ENCODE measurements at regions not wholly inside any gene's neighbourhood (a gene's known extent, or its start where the extent isn't known, plus 50 kb on each side); places are given as distances from the start of the nearest gene placed in this dataset.

- Histone ChIP-seq H3K4me3 (no peak overlapping the region), H3K27me3 (no peaks in the 10 kb centered on the region), H3K4me1 (no peaks in the 10 kb centered on the region), H3K9me3 (no peaks in the 10 kb centered on the region), H3K27ac (no peak overlapping the region), H3K36me3 (no peaks in the 10 kb centered on the region)
- no peak for TF ChIP-seq POLR2A (IDR thresholded peaks at IDR 0.05)
- TF ChIP-seq EP300 (IDR thresholded peaks at IDR 0.05): no peak
- TF ChIP-seq, protein P1, sequence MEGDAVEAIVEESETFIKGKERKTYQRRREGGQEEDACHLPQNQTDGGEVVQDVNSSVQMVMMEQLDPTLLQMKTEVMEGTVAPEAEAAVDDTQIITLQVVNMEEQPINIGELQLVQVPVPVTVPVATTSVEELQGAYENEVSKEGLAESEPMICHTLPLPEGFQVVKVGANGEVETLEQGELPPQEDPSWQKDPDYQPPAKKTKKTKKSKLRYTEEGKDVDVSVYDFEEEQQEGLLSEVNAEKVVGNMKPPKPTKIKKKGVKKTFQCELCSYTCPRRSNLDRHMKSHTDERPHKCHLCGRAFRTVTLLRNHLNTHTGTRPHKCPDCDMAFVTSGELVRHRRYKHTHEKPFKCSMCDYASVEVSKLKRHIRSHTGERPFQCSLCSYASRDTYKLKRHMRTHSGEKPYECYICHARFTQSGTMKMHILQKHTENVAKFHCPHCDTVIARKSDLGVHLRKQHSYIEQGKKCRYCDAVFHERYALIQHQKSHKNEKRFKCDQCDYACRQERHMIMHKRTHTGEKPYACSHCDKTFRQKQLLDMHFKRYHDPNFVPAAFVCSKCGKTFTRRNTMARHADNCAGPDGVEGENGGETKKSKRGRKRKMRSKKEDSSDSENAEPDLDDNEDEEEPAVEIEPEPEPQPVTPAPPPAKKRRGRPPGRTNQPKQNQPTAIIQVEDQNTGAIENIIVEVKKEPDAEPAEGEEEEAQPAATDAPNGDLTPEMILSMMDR (IDR thresholded peaks at IDR 0.05): no peak
- TF ChIP-seq POLR2AphosphoS5 (IDR thresholded peaks at IDR 0.05): no peak
- 82 to 94% methylated on average over 1 of the region's 1 CpG for WGBS, 2 donors
- DNase-seq (no peak), ATAC-seq (ENCODE audit: low FRiP score in 2 of 2) (no peak)
Measured at GRCh38 chr12:45102818-45103217, 51.9 kb upstream of the DBX2 start.

DNA sequence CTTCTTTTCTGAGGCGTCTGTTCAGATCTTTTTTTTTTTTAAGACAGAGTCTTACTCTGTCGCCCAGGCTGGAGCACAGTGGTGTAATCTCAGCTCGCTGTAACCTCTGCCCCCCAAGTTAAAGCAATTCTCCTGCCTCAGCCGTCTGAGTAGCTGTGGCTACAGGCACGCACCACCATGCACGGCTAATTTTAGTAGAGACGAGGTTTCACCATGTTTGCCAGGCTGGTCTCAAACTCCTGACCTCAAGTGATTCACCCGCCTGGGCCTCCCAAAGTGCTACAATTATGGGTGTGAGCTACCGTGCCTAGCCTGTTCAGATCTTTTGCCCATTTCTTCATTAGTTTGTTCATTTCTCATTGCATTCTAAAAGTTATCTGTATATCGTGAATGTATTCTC is 55.1 kb upstream of the DBX2 start:
- Histone ChIP-seq H3K36me3 (no peaks in the 10 kb centered on the region), H3K4me3 (no peak overlapping the region), H3K27ac (no peak overlapping the region), H3K27me3 (no peaks in the 10 kb centered on the region), H3K9me3 (no peaks in the 10 kb centered on the region), H3K4me1 (no peaks in the 10 kb centered on the region)
- 90 to 92% methylated on average over 10 of the region's 10 CpGs for WGBS, 2 donors
- ATAC-seq (ENCODE audit: low FRiP score in 2 of 2): no peak
- TF ChIP-seq, protein P1 (IDR thresholded peaks at IDR 0.05): no peak
- no peak for TF ChIP-seq POLR2AphosphoS5 (IDR thresholded peaks at IDR 0.05)
- TF ChIP-seq EP300 (IDR thresholded peaks at IDR 0.05): no peak
- TF ChIP-seq POLR2A (IDR thresholded peaks at IDR 0.05): no peak
- DNase-seq: no peak

GRCh38 chr12:45112306-45112705 is 61.4 kb upstream of the DBX2 start:
- no peak for TF ChIP-seq POLR2AphosphoS5 (IDR thresholded peaks at IDR 0.05)
- TF ChIP-seq POLR2A (IDR thresholded peaks at IDR 0.05): no peak
- TF ChIP-seq, protein P1 (IDR thresholded peaks at IDR 0.05): no peak
- TF ChIP-seq EP300 (IDR thresholded peaks at IDR 0.05): no peak
- no peaks in the 10 kb centered on the region for H3K27me3 ChIP-seq
- H3K27ac ChIP-seq: no peak overlapping the region
- H3K4me1 ChIP-seq: no peaks in the 10 kb centered on the region
- H3K9me3 ChIP-seq: no peaks in the 10 kb centered on the region
- no peaks in the 10 kb centered on the region for H3K36me3 ChIP-seq
- DNase-seq (no peak), ATAC-seq (ENCODE audit: low FRiP score in 2 of 2) (no peak)
- H3K4me3 ChIP-seq: no peak overlapping the region
- 71 to 73% methylated on average over 2 of the region's 2 CpGs for WGBS, 2 donors

GRCh38 chr12:45121224-45121623 is 70.3 kb upstream of the DBX2 start:
- Histone ChIP-seq H3K27ac (no peak overlapping the region), H3K4me1 (no peaks in the 10 kb centered on the region), H3K36me3 (no peaks in the 10 kb centered on the region), H3K27me3 (no peaks in the 10 kb centered on the region), H3K4me3 (no peak overlapping the region), H3K9me3 (no peaks in the 10 kb centered on the region)
- WGBS, 2 donors: 85 to 97% methylated on average over 2 of the region's 2 CpGs
- TF ChIP-seq, protein P1 (IDR thresholded peaks at IDR 0.05): no peak
- no peak for TF ChIP-seq POLR2AphosphoS5 (IDR thresholded peaks at IDR 0.05)
- no peak for DNase-seq
- ATAC-seq (ENCODE audit: low FRiP score in 2 of 2): no peak

DNA sequence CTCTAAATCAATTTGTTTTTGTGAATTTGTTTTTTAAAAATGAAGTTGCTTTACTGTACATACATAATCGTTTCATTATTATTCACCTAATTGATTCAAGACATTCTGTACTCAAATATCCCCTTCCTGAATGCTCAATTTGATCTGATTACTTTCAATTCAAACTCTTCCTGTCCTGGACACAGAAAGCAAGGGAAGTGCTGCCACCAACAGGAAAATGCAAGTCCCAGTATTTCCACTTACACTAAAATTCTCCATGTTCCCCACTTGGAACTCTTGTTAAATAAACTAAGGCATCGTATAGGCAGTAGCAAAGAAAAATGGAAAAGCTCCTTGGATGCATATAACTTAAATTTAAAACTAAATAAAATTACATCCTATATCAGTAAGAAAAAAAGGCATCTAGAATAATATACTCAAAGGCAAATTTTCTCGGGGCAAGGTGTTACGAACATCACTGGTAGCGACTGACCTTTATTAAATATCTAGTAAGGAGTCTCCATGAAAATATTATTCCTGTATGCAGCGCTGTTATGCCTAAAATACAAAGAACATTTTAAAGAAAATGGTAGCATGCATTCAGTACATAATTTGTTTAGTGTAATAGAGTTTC is 72.0 kb upstream of the DBX2 start:
- Histone ChIP-seq H3K9me3 (no peaks in the 10 kb centered on the region), H3K4me1 (no peaks in the 10 kb centered on the region), H3K27me3 (no peaks in the 10 kb centered on the region), H3K36me3 (no peaks in the 10 kb centered on the region), H3K4me3 (no peak overlapping the region), H3K27ac (no peak overlapping the region)
- no peak for TF ChIP-seq EP300 (IDR thresholded peaks at IDR 0.05)
- 62% methylated on average over 6 of the region's 6 CpGs for WGBS, 2 donors
- DNase-seq (no peak), ATAC-seq (ENCODE audit: low FRiP score in 2 of 2) (peak in 1 of 2 donors; percentile 41)
